ENCODE measurements at regions not wholly inside any gene's neighbourhood (a gene's known extent, or its start where the extent isn't known, plus 50 kb on each side); places are given as distances from the start of the nearest gene placed in this dataset.

GRCh38 chr4:181548873-181549575 is 694.2 kb upstream of the TENM3 start:
- TF ChIP-seq REST (IDR thresholded peaks at IDR 0.05; ENCODE audit: borderline replicate concordance in 1 of 2, low read depth in 1 of 2, low read length in 2 of 2) (no peak), ZNF230 (CRISPR knock-in tag; IDR thresholded peaks at IDR 0.05) (no peak)

Measured in HepG2 (cell line).